Breast epithelium (tissue), 3 donors: ENCODE measurements at regions not wholly inside any gene's neighbourhood (a gene's known extent, or its start where the extent isn't known, plus 50 kb on each side); places are given as distances from the start of the nearest gene placed in this dataset.

Source experiments
- CTCF ChIP-seq, 3 donors: fragments of 450-650 bp; IDR thresholded peaks; one replicate each; pipeline ENCODE4 v1.5.1; 2016 to 2017; ENCODE audit warnings: antibody characterized with exemption in 3 of 3, mild to moderate bottlenecking in 3 of 3, moderate library complexity in 3 of 3
- POLR2A ChIP-seq: fragments of 450-650 bp; IDR thresholded peaks from one replicate; pipeline ENCODE4 v1.6.1; 2016; ENCODE audit warnings: antibody characterized with exemption, mild to moderate bottlenecking, moderate library complexity
- POLR2AphosphoS5 ChIP-seq, 3 donors: sonication (generic); formaldehyde crosslinking; IDR thresholded peaks; one replicate each; pipeline ENCODE4 v1.6.1; 2017; ENCODE audit warnings: antibody characterized with exemption in 3 of 3

DNA sequence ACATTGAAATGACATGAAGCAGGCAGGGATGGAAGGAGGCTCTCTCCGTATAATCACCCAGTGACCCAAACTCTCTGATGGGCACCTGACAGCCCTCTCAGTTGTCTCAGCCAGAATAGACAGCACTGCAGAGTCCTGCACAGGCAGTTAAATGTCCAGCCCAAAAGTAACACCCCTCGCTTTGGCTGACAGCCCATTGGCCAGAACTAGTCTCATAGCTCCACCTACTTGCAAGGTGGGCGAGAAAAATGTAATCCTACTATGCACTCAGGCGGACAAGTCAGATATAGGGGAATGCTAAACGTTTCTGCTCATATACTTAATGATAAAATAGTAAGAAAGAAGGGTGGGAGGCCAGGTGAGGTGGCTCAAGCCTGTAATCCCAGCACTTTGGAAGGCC, 393.5 kb upstream of the JARID2 start:
- no peak for TF ChIP-seq CTCF (IDR thresholded peaks at IDR 0.05)
- TF ChIP-seq POLR2AphosphoS5 (IDR thresholded peaks at IDR 0.05): no peak
- no peak for TF ChIP-seq POLR2A
